ENCODE measurements at regions not wholly inside any gene's neighbourhood (a gene's known extent, or its start where the extent isn't known, plus 50 kb on each side); places are given as distances from the start of the nearest gene placed in this dataset.

- Histone ChIP-seq H3K36me3 (ENCODE audit: control insufficient read depth in 4 of 4, insufficient read depth in 4 of 4, low read length in 4 of 4) (no peaks in the 10 kb centered on the region), H3K9me3 (ENCODE audit: control insufficient read depth in 4 of 4, insufficient read depth in 3 of 4, low read length in 3 of 4) (peaks cover 0 to 2% (median 0%) of the 10 kb centered on the region in 4 donors), H3K27me3 (ENCODE audit: control insufficient read depth in 3 of 3, insufficient read depth in 3 of 3, low read length in 2 of 3) (no peaks in the 10 kb centered on the region), H3K27ac (ENCODE audit: low read depth in 1 of 2, low read length in 1 of 2) (no peak overlapping the region), H3K9ac (ENCODE audit: insufficient read depth in 1 of 2, low read length in 2 of 2) (no peak overlapping the region), H3K4me1 (ENCODE audit: control insufficient read depth in 5 of 5, insufficient read depth in 5 of 5, low read length in 5 of 5) (peaks cover 0 to 7% (median under 1%) of the 10 kb centered on the region in 5 donors), H3K4me3 (no peak overlapping the region)
- TF ChIP-seq, protein P1, sequence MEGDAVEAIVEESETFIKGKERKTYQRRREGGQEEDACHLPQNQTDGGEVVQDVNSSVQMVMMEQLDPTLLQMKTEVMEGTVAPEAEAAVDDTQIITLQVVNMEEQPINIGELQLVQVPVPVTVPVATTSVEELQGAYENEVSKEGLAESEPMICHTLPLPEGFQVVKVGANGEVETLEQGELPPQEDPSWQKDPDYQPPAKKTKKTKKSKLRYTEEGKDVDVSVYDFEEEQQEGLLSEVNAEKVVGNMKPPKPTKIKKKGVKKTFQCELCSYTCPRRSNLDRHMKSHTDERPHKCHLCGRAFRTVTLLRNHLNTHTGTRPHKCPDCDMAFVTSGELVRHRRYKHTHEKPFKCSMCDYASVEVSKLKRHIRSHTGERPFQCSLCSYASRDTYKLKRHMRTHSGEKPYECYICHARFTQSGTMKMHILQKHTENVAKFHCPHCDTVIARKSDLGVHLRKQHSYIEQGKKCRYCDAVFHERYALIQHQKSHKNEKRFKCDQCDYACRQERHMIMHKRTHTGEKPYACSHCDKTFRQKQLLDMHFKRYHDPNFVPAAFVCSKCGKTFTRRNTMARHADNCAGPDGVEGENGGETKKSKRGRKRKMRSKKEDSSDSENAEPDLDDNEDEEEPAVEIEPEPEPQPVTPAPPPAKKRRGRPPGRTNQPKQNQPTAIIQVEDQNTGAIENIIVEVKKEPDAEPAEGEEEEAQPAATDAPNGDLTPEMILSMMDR (IDR thresholded peaks at IDR 0.05; ENCODE audit: control extremely low read depth, extremely low read depth) = no peak
- DNase-seq (no peak), ATAC-seq (ENCODE audit: insufficient read depth, low FRiP score) (no peak)
- WGBS, 2 donors = 99 to 100% methylated on average over 2 of the region's 2 CpGs
Observed at GRCh38 chr12:116421785-116422538, 137.2 kb upstream of the MAP1LC3B2 start.

- ATAC-seq (ENCODE audit: insufficient read depth, low FRiP score) (no peak), DNase-seq (peak in 2 of 3 donors; percentile 66 to 85)
- TF ChIP-seq, protein P1 (IDR thresholded peaks at IDR 0.05; ENCODE audit: control extremely low read depth, extremely low read depth) = no peak
- H3K4me3 ChIP-seq = no peak overlapping the region
- no peaks in the 10 kb centered on the region for H3K27me3 ChIP-seq (ENCODE audit: control insufficient read depth in 3 of 3, insufficient read depth in 3 of 3, low read length in 2 of 3)
- H3K27ac ChIP-seq (ENCODE audit: low read depth in 1 of 2, low read length in 1 of 2) = no peak overlapping the region
- peak overlapping the region in 1 of 2 donors; percentile 67 for H3K9ac ChIP-seq (ENCODE audit: insufficient read depth in 1 of 2, low read length in 2 of 2)
- H3K9me3 ChIP-seq (ENCODE audit: control insufficient read depth in 4 of 4, insufficient read depth in 3 of 4, low read length in 3 of 4) = peaks cover 0 to 2% (median 0%) of the 10 kb centered on the region in 4 donors
- H3K36me3 ChIP-seq (ENCODE audit: control insufficient read depth in 4 of 4, insufficient read depth in 4 of 4, low read length in 4 of 4) = no peaks in the 10 kb centered on the region
- WGBS, 2 donors = 69 to 78% methylated on average over 4 of the region's 4 CpGs
- H3K4me1 ChIP-seq (ENCODE audit: control insufficient read depth in 5 of 5, insufficient read depth in 5 of 5, low read length in 5 of 5) = peaks cover 0 to 14% (median 1%) of the 10 kb centered on the region in 5 donors
Observed at GRCh38 chr12:116423094-116423493, 136.1 kb upstream of the MAP1LC3B2 start.

GRCh38 chr12:116425256-116426193, 133.7 kb upstream of the MAP1LC3B2 start:
- no peak overlapping the region for H3K9ac ChIP-seq (ENCODE audit: insufficient read depth in 1 of 2, low read length in 2 of 2)
- no peak overlapping the region for H3K4me3 ChIP-seq
- TF ChIP-seq, protein P1 (IDR thresholded peaks at IDR 0.05; ENCODE audit: control extremely low read depth, extremely low read depth) = no peak
- ATAC-seq (ENCODE audit: insufficient read depth, low FRiP score) (no peak), DNase-seq (no peak)
- H3K36me3 ChIP-seq (ENCODE audit: control insufficient read depth in 4 of 4, insufficient read depth in 4 of 4, low read length in 4 of 4) = no peaks in the 10 kb centered on the region
- H3K27ac ChIP-seq (ENCODE audit: low read depth in 1 of 2, low read length in 1 of 2) = no peak overlapping the region
- whole genome bisulfite sequencing, 2 donors = 81 to 88% methylated on average over 15 of the region's 15 CpGs
- peaks cover 0 to 2% (median 0%) of the 10 kb centered on the region in 4 donors for H3K9me3 ChIP-seq (ENCODE audit: control insufficient read depth in 4 of 4, insufficient read depth in 3 of 4, low read length in 3 of 4)
- H3K27me3 ChIP-seq (ENCODE audit: control insufficient read depth in 3 of 3, insufficient read depth in 3 of 3, low read length in 2 of 3) = no peaks in the 10 kb centered on the region
- peaks cover 0 to 18% (median 1%) of the 10 kb centered on the region in 5 donors for H3K4me1 ChIP-seq (ENCODE audit: control insufficient read depth in 5 of 5, insufficient read depth in 5 of 5, low read length in 5 of 5)

All from lung (tissue), 11 donors.